ENCODE measurements at regions not wholly inside any gene's neighbourhood (a gene's known extent, or its start where the extent isn't known, plus 50 kb on each side); places are given as distances from the start of the nearest gene placed in this dataset.

GRCh38 chr2:146669735-146670134 is 1175.1 kb upstream of the ACVR2A start:
- intact Hi-C loops (cut with micrococcal nuclease; ENCODE audit: unreplicated experiment), result no loop called here
- H4K20me1 ChIP-seq (ENCODE audit: insufficient read depth), result no peaks in the 10 kb centered on the region
- H3K4me1 ChIP-seq (replicated peaks; ENCODE audit: insufficient read depth), result no peaks in the 10 kb centered on the region
- ChIA-PET CTCF (no interaction called here), POLR2A (ENCODE audit: unreplicated experiment) (no interaction called here)
- H3F3A ChIP-seq (ENCODE audit: insufficient read depth, low read depth), result no peaks in the 10 kb centered on the region
- DNase-seq, result no peak
- no peak overlapping the region for H3K4me2 ChIP-seq
- no peak for TF ChIP-seq EZH2 (IDR thresholded peaks at IDR 0.05; ENCODE audit: low read depth)
- no peak for TF ChIP-seq CTCF (conservative IDR thresholded peaks at IDR 0.05)
- no peak overlapping the region for H3K27ac ChIP-seq
- no TSS peak for BruUV-seq (replicated peaks)
- no peaks in the 10 kb centered on the region for H3K79me2 ChIP-seq (ENCODE audit: low read depth)
- no peaks in the 10 kb centered on the region for H3K9me2 ChIP-seq (ENCODE audit: insufficient read depth)
- no peak overlapping the region for H2AFZ ChIP-seq
- no peak overlapping the region for H3K4me3 ChIP-seq
- no peaks in the 10 kb centered on the region for H3K36me3 ChIP-seq (ENCODE audit: low read depth)
- H3K9me3 ChIP-seq (ENCODE audit: insufficient read depth, low read depth), result no peaks in the 10 kb centered on the region
- no peaks in the 10 kb centered on the region for H3K27me3 ChIP-seq (ENCODE audit: insufficient read depth, low read depth)

GRCh38 chr2:146666340-146666739 is 1178.5 kb upstream of the ACVR2A start:
- H4K20me1 ChIP-seq (ENCODE audit: insufficient read depth), result no peaks in the 10 kb centered on the region
- H3K27me3 ChIP-seq (ENCODE audit: insufficient read depth, low read depth), result no peaks in the 10 kb centered on the region
- BruUV-seq (replicated peaks), result no TSS peak
- no peaks in the 10 kb centered on the region for H3K4me1 ChIP-seq (replicated peaks; ENCODE audit: insufficient read depth)
- no peak overlapping the region for H3K27ac ChIP-seq
- ChIA-PET POLR2A (ENCODE audit: unreplicated experiment) (interaction anchor here (0.5 to 0.7 kb wide), 2 partner anchors 723 to 1234 kb away, joined by 3 read pairs; no protein-coding TSS in a partner anchor), CTCF (no interaction called here)
- H2AFZ ChIP-seq, result no peak overlapping the region
- TF ChIP-seq CTCF (conservative IDR thresholded peaks at IDR 0.05), result no peak
- TF ChIP-seq EZH2 (IDR thresholded peaks at IDR 0.05; ENCODE audit: low read depth), result no peak
- H3K4me3 ChIP-seq, result no peak overlapping the region
- H3K36me3 ChIP-seq (ENCODE audit: low read depth), result no peaks in the 10 kb centered on the region
- H3K4me2 ChIP-seq, result no peak overlapping the region
- H3F3A ChIP-seq (ENCODE audit: insufficient read depth, low read depth), result no peaks in the 10 kb centered on the region
- H3K9me3 ChIP-seq (ENCODE audit: insufficient read depth, low read depth), result no peaks in the 10 kb centered on the region
- no peak for DNase-seq
- no peaks in the 10 kb centered on the region for H3K79me2 ChIP-seq (ENCODE audit: low read depth)
- H3K9me2 ChIP-seq (ENCODE audit: insufficient read depth), result no peaks in the 10 kb centered on the region
- intact Hi-C loops (cut with micrococcal nuclease; ENCODE audit: unreplicated experiment), result no loop called here

GRCh38 chr2:146665800-146666199 is 1179.0 kb upstream of the ACVR2A start:
- Histone ChIP-seq H3K36me3 (ENCODE audit: low read depth) (no peaks in the 10 kb centered on the region), H2AFZ (no peak overlapping the region), H3K9me3 (ENCODE audit: insufficient read depth, low read depth) (no peaks in the 10 kb centered on the region), H3F3A (ENCODE audit: insufficient read depth, low read depth) (no peaks in the 10 kb centered on the region), H3K4me2 (no peak overlapping the region), H3K79me2 (ENCODE audit: low read depth) (no peaks in the 10 kb centered on the region), H3K27ac (no peak overlapping the region), H3K4me3 (no peak overlapping the region), H3K9me2 (ENCODE audit: insufficient read depth) (no peaks in the 10 kb centered on the region), H4K20me1 (ENCODE audit: insufficient read depth) (no peaks in the 10 kb centered on the region), H3K4me1 (replicated peaks; ENCODE audit: insufficient read depth) (no peaks in the 10 kb centered on the region), H3K27me3 (ENCODE audit: insufficient read depth, low read depth) (no peaks in the 10 kb centered on the region)
- intact Hi-C loops (cut with micrococcal nuclease; ENCODE audit: unreplicated experiment), result no loop called here
- CTCF ChIA-PET, result no interaction called here
- TF ChIP-seq EZH2 (IDR thresholded peaks at IDR 0.05; ENCODE audit: low read depth) (no peak), CTCF (conservative IDR thresholded peaks at IDR 0.05) (no peak)
- POLR2A ChIA-PET (ENCODE audit: unreplicated experiment), result interaction anchor here (0.5 to 0.7 kb wide), 2 partner anchors 724 to 1233 kb away, joined by 3 read pairs; no protein-coding TSS in a partner anchor
- no TSS peak for BruUV-seq (replicated peaks)
- DNase-seq, result no peak
